Activated CD4-positive, CD25-positive, alpha-beta regulatory T cell treated with anti-CD3 and anti-CD28 coated beads, Interleukin-2, amount 50 U/mL, for 24 hours (primary cell): ENCODE measurements at regions not wholly inside any gene's neighbourhood (a gene's known extent, or its start where the extent isn't known, plus 50 kb on each side); places are given as distances from the start of the nearest gene placed in this dataset.

Experiments used
- ATAC-seq, 2 donors: fragments of 150-1000 bp; cut with Tn5 transposase; one replicate each; pipeline ENCODE4 v1.10.0; 2021; ENCODE audit warnings: mild to moderate bottlenecking in 1 of 2, moderate library complexity in 1 of 2

DNA sequence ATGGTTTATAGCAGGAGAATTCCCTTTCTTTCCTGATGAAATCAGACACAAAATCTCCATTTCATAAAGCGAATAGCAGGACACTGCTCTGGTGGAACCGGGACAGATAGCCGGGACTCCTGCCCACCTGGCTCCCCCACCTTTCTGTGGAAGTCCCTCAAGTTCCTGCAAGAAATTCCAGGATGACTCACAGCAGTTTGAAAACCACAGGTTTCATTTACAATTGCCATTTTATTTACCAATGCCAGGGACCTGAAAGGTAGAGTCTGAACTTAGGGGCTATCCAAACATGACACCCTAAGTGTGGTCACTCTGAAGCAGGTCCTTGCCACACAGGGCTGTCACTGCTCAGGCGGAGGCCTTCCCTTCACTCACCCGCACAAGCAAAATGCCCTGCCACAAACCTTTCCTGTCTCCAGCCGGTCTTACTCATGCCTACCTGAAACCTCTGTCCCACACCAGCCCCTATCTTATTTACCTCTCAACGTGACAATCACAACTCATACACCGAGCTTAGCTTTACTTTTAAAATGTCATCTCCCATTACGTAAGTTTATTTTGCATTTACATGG, 63.3 kb upstream of the TAF1L start:
- ATAC-seq, result no peak

DNA sequence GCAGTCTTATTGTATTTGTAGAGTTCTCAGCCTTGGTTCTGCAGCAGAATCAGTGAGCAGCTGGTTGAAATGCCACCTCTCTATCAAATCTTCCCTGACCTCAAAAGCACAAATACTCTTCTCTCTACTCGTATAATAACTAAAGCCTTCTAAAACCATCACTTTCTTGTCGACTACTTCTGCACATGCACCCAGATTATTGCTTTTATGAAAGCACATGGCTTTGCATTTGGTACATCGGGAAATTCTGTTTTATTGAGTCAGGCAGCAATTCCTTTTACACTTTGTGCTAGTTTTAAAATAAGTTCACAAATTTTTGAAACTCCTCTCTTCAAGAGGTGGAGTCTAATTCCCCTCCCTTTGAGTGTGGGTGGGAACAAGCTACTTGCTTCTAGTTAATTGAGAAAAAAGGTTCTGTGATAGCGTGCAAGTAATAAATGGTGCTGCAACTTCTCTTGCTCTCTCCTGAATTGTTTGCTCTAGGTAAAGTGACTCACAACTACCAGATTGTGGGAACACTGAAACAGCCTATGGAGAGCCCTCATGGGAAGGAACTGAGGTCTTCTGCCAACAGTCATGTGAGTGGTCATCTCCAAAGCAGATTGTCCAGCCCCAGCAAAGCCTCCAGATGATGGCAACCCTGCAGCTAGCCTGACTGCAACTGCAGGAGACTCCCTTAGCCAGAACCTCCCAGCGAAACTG, 66.0 kb upstream of the TAF1L start:
- ATAC-seq, result no peak

DNA sequence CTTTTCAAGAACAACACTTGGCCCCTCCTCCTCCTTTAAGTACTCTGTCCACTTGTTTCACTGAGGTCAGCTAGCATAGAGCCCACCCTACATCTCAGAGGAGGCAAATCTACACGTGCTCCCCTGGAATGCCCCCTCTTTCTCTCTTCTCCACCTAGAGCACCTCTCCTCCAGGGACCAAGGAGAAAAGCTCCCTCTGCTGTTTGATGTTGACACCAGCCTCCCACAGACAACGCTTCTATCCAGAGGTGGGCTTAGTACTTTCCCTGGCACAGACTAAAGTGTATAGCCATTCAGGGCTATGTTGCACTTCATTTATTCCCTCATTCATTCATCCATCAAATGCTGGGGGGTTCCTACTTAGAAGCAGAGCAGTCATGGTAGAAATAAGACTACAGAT, 68.2 kb upstream of the TAF1L start:
- no peak for ATAC-seq

DNA sequence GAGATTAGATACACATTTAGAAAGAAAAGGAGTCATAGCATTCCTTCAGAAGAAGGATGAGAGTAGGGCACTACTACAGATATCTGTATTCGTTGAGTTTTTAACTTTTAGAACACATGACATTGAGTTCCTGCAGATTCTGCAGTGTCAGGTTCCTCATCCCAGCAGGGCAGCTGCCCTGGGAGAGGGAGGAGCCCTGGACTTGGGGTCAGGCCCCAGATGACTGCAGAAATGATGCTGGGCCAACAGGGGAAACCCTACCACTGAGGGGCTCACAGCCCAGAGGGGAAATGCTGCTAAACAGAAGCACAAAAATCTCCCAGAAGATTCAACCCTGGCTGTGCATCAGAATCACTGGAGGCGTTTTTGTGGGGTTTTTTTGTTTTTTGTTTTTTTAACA, 68.9 kb upstream of the TAF1L start:
- no peak for ATAC-seq

GRCh38 chr9:32705059-32705458, 69.6 kb upstream of the TAF1L start:
- ATAC-seq, result no peak

GRCh38 chr9:32706004-32706724, 70.7 kb upstream of the TAF1L start:
- ATAC-seq, result no peak

DNA sequence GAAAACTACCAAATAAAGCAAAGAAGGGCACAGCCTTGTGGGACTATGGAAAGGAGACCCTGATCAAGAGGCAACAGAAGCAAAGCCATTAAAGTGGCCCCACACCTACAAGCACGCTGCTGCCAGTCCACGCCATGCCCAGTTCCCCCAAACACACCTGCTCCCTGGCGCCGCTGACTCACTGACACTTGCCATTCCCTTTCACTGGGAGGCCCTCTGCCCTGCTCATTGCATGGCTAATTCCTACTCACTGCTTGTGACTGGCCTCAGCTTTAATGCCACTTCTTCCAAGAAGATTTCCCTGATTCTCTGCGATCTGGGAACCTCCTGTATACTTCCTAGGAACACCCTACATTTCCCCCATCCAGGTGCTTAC, 71.2 kb upstream of the TAF1L start:
- ATAC-seq, result no peak

GRCh38 chr9:32707326-32707725, 71.9 kb upstream of the TAF1L start:
- no peak for ATAC-seq

GRCh38 chr9:32708480-32709150, 73.1 kb upstream of the TAF1L start:
- no peak for ATAC-seq

DNA sequence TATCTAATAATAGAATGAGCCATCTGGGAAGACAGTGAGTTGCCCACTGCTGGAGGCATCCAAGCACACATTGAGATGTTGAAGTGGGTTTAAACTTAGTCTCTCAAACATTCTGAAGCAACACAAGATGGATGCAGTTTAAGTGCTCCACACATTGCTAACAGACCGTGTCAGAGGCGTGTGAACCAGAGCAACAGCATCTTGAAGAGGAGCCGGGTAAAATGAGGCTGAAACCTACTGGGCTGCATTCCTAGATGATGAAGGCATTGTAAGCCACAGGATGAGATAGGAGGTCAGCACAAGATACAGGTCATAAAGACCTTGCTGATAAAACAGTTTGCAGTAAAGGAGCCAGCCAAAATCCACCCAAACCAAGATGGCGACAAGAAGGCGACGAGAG, 73.5 kb upstream of the TMEM215 start:
- no peak for ATAC-seq

DNA sequence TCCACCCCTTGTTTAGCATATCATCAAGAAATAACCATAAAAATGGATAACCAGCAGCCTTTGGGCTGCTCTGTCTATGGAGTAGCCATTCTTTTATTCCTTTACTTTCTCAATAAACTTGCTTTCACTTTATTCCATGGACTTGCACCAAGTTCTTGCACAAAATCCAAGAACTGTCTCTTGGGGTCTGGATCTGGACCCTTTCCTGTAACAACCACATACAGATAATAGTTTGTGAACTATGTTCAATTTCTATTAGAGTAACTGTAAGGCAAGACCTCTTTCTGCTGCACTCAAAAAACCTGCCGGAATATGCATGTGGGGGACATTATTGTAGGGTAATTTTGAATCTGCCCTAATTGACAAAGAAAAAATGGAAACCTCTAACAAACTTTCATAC, 66.9 kb upstream of the TMEM215 start:
- ATAC-seq, result no peak

DNA sequence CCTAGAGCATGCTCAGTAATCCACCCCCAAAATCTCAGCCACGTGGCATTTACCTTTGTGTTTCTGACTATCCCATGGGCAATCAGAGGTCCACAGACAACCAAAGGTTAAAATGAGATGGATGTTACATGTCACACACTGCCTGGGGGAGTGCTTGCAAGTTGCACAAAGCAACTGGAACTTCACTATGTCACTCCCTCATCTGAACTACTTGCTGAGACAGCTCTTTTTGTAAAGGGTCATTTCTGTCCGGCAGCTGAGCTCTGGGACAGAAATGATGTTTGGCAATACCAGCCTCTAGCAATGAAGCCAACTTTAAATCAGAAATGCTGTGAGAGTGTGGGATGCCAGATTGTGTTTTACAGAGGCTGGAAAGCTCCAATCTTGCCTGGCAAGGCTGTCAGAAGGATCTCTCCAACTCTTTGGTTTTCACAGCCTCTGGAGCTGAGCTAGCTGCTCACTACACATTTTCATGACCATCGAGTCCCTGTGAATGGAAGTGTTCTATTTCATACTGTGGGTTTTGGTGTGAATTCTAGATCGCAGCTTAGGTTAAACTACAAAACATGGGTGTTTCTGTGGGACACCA, 66.3 kb upstream of the TMEM215 start:
- no peak for ATAC-seq

GRCh38 chr9:32722704-32723103, 60.6 kb upstream of the TMEM215 start:
- peak; percentile 13 to 17 for ATAC-seq

DNA sequence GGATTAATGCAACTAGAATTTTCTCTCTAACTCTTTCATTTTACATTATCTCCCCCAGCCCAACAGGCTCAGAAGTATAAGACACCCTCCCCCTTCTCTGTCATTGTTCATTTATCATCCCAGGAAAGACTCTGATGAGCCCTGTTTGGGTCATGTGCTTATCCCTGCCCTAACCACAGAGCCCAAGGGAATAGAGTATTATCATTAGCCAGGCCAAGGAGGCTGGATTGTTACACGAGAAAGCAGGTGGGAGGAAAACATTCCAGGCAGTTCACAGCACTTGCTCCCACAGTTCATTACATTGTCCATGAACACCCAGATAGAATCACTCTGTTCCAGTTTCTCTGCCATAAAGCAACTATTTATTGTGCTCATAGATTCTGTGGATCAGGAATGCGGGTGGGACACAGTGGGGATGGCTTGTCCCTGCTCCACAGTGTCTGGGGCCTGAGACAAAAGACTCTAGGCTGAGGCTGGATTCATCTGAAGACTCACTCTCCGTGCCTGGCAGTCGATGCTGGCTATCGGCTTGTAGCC, 59.5 kb upstream of the TMEM215 start:
- ATAC-seq, result no peak

DNA sequence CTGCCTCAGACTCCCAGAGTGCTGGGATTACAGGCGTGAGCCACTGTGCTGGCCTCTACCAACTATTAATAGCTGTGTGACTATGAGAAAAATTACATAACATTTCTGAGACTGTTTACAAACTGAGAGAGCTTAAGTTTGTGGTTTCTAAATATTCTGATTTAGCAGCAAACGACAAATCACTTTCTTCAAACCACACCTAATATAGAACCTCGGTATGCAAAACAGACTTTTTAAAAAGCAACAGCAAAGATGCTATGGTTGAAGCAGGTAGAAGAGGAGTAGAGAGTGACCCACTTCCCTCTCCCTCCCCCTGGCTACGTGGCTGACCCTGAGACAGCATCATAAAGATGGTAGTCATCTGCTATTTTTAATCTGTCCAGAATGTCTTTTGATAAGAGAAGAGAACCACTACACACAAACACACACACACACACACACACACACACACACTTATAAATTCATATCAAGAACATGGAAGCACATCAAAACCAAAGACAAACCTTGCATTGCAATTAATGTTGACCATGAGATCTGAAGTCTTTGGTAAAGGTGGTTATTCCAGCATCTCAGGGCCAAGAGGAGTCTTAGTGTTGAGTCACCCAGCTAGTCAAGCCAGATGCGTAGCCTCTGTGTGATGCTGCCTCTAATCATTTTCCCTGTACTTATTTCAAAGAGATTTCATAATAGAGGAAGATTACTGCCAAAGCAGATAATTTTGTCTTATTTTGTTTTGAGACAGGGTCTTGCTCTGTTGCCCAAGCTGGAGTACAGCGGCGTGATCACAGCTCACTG, 58.1 kb upstream of the TMEM215 start:
- ATAC-seq, result no peak

GRCh38 chr9:32728181-32728580, 55.2 kb upstream of the TMEM215 start:
- no peak for ATAC-seq
